Chondrocyte (in vitro differentiated cells): ENCODE measurements at regions not wholly inside any gene's neighbourhood (a gene's known extent, or its start where the extent isn't known, plus 50 kb on each side); places are given as distances from the start of the nearest gene placed in this dataset.
"Not testable (repeated sequence)": the region's sequence is repeated elsewhere in the genome, so short reads cannot be mapped to it uniquely, and the experiment has no call there.

Source experiments
- DNase-seq: peaks from one replicate; pipeline ENCODE4 v3.0.0; 2021; ENCODE audit warnings: mixed read lengths, low spot score
- H3K27ac Mint-ChIP-seq: one replicate; pipeline ENCODE4 v1.8.0; 2021; ENCODE audit warnings: mild to moderate bottlenecking, moderate library complexity, mixed read lengths; ENCODE audit not compliant: unreplicated experiment
- H3K27me3 Mint-ChIP-seq: 2 replicates; pipeline ENCODE4 v1.8.0; 2021; ENCODE audit warnings: low read depth, mixed read lengths
- H3K36me3 Mint-ChIP-seq: 2 replicates; pipeline ENCODE4 v1.8.0; 2021; ENCODE audit warnings: low read depth, mixed read lengths
- H3K4me1 Mint-ChIP-seq: 2 replicates; pipeline ENCODE4 v1.8.0; 2021; ENCODE audit warnings: low read depth, mild to moderate bottlenecking, mixed read lengths
- H3K4me3 Mint-ChIP-seq: one replicate; pipeline ENCODE4 v1.8.0; 2021; ENCODE audit warnings: mild to moderate bottlenecking, moderate library complexity, mixed read lengths; ENCODE audit not compliant: unreplicated experiment
- H3K9me3 Mint-ChIP-seq: 2 replicates; pipeline ENCODE4 v1.8.0; 2021; ENCODE audit warnings: low read depth, mixed read lengths
- TF ChIP-seq, protein P1 (sequence below): fragments of 200-600 bp; sonication (generic); IDR thresholded peaks from 2 replicates; pipeline ENCODE4 v1.5.0; 2021; ENCODE audit warnings: antibody characterized with exemption, mild to moderate bottlenecking, moderate library complexity

GRCh38 chr20:12130781-12131180 is 213.1 kb downstream of the BTBD3 start:
- TF ChIP-seq, protein P1, sequence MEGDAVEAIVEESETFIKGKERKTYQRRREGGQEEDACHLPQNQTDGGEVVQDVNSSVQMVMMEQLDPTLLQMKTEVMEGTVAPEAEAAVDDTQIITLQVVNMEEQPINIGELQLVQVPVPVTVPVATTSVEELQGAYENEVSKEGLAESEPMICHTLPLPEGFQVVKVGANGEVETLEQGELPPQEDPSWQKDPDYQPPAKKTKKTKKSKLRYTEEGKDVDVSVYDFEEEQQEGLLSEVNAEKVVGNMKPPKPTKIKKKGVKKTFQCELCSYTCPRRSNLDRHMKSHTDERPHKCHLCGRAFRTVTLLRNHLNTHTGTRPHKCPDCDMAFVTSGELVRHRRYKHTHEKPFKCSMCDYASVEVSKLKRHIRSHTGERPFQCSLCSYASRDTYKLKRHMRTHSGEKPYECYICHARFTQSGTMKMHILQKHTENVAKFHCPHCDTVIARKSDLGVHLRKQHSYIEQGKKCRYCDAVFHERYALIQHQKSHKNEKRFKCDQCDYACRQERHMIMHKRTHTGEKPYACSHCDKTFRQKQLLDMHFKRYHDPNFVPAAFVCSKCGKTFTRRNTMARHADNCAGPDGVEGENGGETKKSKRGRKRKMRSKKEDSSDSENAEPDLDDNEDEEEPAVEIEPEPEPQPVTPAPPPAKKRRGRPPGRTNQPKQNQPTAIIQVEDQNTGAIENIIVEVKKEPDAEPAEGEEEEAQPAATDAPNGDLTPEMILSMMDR, result no peak
- Mint-ChIP-seq H3K4me3 (no peak overlapping the region), H3K27ac (no peak overlapping the region), H3K36me3 (no peaks in the 10 kb centered on the region), H3K27me3 (no peaks in the 10 kb centered on the region), H3K9me3 (peaks cover 4% of the 10 kb centered on the region), H3K4me1 (no peaks in the 10 kb centered on the region)
- no peak for DNase-seq

DNA sequence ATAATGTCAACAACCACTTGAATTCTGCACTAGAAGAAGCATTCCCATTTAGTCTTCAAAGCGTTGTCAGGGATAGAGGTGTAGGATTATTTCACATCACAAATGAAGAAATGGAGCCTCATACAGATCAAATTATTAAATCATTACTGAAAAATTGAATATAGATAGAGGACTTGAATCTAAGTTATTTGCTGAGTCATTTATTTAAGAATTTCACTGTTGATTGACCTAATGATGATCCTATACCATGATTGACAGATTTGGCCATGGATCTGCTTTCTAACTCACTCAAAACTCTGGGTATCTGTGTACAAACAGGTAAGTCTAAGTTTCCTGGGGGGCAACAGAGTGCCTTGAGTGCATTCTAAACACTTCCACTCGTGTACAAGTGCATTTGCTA is 215.9 kb downstream of the BTBD3 start:
- Mint-ChIP-seq H3K36me3 (peaks cover 3% of the 10 kb centered on the region), H3K4me3 (no peak overlapping the region)
- TF ChIP-seq, protein P1, result no peak

DNA sequence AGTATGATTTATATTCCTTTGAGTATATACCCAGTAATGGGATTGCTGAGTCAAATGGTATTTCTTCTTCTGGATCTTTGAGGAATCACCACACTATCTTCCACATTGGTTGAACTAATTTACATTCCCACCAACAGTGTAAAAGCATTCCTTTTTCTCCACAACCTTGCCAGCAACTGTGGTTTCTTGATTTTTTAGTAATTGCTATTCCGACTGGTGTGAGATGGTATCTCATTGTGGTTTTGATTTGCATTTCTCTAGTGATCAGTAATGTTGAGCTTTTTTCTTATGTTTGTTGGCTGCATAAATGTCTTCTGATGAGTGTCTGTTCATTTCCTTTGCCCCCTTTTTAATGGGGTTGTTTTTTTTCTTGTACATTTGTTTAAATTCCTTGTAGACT is 228.3 kb downstream of the BTBD3 start:
- not testable (repeated sequence) for H3K4me3 Mint-ChIP-seq, H3K9me3 Mint-ChIP-seq, DNase-seq, H3K36me3 Mint-ChIP-seq, H3K27ac Mint-ChIP-seq, H3K4me1 Mint-ChIP-seq, H3K27me3 Mint-ChIP-seq

More for the DNA sequence above, 215.9 kb downstream of the BTBD3 start:
- no peak for DNase-seq
- Mint-ChIP-seq H3K27ac (no peak overlapping the region), H3K9me3 (peaks cover 12% of the 10 kb centered on the region), H3K4me1 (no peaks in the 10 kb centered on the region), H3K27me3 (no peaks in the 10 kb centered on the region)

DNA sequence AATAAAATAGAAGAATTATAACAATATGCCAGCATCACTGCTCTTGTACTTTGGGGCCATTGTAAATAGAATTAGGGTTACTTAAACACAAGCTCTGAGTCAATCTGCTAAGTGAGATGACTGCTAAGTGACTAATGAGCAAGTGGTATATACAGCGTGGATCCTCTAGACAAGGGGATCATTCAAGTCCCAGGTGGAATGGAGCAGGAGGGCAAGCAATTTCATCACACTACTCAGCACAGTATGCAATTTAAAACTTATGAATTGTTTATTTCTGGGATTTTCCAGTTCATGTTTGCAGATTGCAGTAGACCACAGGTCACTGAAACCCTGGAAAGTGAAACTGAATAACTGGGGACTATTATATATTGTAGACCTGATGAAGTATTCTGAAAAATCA is 235.3 kb downstream of the BTBD3 start:
- H3K27ac Mint-ChIP-seq, result no peak overlapping the region
- no peak overlapping the region for H3K4me3 Mint-ChIP-seq
- H3K36me3 Mint-ChIP-seq, result no peaks in the 10 kb centered on the region
- DNase-seq, result no peak
- no peaks in the 10 kb centered on the region for H3K4me1 Mint-ChIP-seq
- no peaks in the 10 kb centered on the region for H3K9me3 Mint-ChIP-seq
- TF ChIP-seq, protein P1, result no peak
- no peaks in the 10 kb centered on the region for H3K27me3 Mint-ChIP-seq

DNA sequence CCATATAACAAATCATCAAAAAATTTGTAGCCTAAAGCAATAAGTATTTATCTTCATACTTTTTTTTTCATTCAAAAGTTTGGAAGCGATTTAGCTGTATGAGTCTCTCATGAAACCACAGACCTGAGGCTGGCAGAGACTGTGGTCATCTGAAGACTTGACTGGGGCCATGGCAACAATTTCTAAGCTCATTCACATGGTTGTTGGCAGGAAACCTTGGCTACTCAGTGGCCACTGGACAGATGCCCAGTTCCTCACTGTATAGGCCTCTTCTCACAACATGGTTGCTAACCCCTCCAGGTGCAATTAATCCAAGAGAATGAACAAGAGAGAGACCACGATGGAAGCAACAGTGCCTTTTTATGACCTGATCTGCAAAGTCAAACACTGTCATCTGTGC is 235.9 kb downstream of the BTBD3 start:
- Mint-ChIP-seq H3K36me3 (no peaks in the 10 kb centered on the region), H3K4me3 (no peak overlapping the region), H3K9me3 (no peaks in the 10 kb centered on the region), H3K4me1 (no peaks in the 10 kb centered on the region), H3K27ac (no peak overlapping the region), H3K27me3 (no peaks in the 10 kb centered on the region)
- TF ChIP-seq, protein P1, result no peak
- no peak for DNase-seq

DNA sequence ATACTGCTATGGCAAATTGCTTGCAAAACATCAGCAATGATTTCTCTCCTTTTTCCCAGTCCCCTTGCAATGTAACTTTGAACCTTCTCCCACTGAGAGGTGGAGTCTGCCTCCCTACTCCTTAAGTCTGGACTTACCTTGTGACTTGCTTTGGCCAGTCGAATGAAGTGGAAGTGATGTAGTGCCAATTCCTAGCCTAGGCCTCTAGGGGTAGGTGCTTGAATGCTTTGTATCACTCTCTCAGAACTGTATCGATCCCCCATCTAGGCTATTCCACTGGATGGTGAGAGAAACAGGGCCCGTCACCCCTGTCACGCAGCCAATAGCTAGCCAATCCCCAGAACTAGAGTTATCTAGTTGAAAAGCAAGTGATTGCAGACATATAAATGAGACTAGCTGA is 238.6 kb downstream of the BTBD3 start:
- TF ChIP-seq, protein P1, result no peak
- DNase-seq, result no peak
- Mint-ChIP-seq H3K27me3 (no peaks in the 10 kb centered on the region), H3K4me1 (no peaks in the 10 kb centered on the region), H3K27ac (no peak overlapping the region), H3K4me3 (no peak overlapping the region), H3K9me3 (no peaks in the 10 kb centered on the region), H3K36me3 (no peaks in the 10 kb centered on the region)
